Aorta (tissue), 5 donors: ENCODE measurements at regions not wholly inside any gene's neighbourhood (a gene's known extent, or its start where the extent isn't known, plus 50 kb on each side); places are given as distances from the start of the nearest gene placed in this dataset.
"Not testable (repeated sequence)": the region's sequence is repeated elsewhere in the genome, so short reads cannot be mapped to it uniquely, and the experiment has no call there.

ENCODE experiments used
- ATAC-seq: fragments of 200-7000 bp; cut with Tn5 transposase; one replicate; pipeline ENCODE4 v1.9.1; 2022; ENCODE audit warnings: moderate library complexity; ENCODE audit not compliant: low FRiP score
- DNase-seq, 2 donors: peaks; one replicate each; pipeline ENCODE4 v3.0.0-alpha.2; 2020
- H3K27ac ChIP-seq, 2 donors: one replicate each; pipeline ENCODE4 v1.5.1; 2013; ENCODE audit warnings: low read length in 2 of 2, mild to moderate bottlenecking in 2 of 2, moderate library complexity in 2 of 2, control low read depth in 1 of 2, inconsistent platforms in 1 of 2, low read depth in 1 of 2
- H3K27me3 ChIP-seq, 2 donors: one replicate each; pipeline ENCODE4 v1.6.1; 2013; ENCODE audit warnings: control low read depth in 1 of 2, low read length in 1 of 2, mild to moderate bottlenecking in 1 of 2, moderate library complexity in 1 of 2; ENCODE audit not compliant: insufficient read depth in 2 of 2, control insufficient read depth in 1 of 2
- H3K36me3 ChIP-seq, 2 donors: one replicate each; pipeline ENCODE4 v1.6.1; 2013; ENCODE audit warnings: control low read depth in 1 of 2, low read length in 1 of 2, mild to moderate bottlenecking in 1 of 2; ENCODE audit not compliant: insufficient read depth in 2 of 2, control insufficient read depth in 1 of 2
- H3K4me1 ChIP-seq, 2 donors: one replicate each; pipeline ENCODE4 v1.6.1; 2013; ENCODE audit warnings: low read length in 2 of 2, control low read depth in 1 of 2, mild to moderate bottlenecking in 1 of 2, moderate library complexity in 1 of 2; ENCODE audit not compliant: insufficient read depth in 2 of 2, control insufficient read depth in 1 of 2
- H3K4me3 ChIP-seq, 2 donors: one replicate each; pipeline ENCODE4 v1.5.1; 2013; ENCODE audit warnings: low read length in 2 of 2, control low read depth in 1 of 2, mild to moderate bottlenecking in 1 of 2
- H3K9me3 ChIP-seq: one replicate; pipeline ENCODE4 v1.6.1; 2013; ENCODE audit warnings: mild to moderate bottlenecking, low read length; ENCODE audit not compliant: control insufficient read depth
- WGBS, 2 donors: extraction: QIAGEN DNeasy Blood & Tissue Kit; methylation state at CpG; one replicate each; pipeline ENCODE4 v1.1.7; 2013; 5-methylcytosine and 5-hydroxymethylcytosine counted together
- intact Hi-C, 2 donors: fragments of 100-400 bp; cut with DNase I; formaldehyde crosslinking; loops; one replicate each; pipeline versions ENCODE4 v1.14.2 to v1.15.0; 2022
- donor health status: healthy with polysubstance abuse.
- donor health status: Bipolar disorder and iron deficiency.
- donor health status: DM: no; HTN: no; CAD: no.
- donor health status: DM: no; HTN: no; CAD: no.
- donor health status: DM: yes; HTN: yes; CAD: no.

GRCh38 chr7:115559877-115560276 lies 470.7 kb downstream of the TFEC start:
- no peak for ATAC-seq
- intact Hi-C loops: no loop called here
- DNase-seq: no peak
- no peaks in the 10 kb centered on the region for H3K9me3 ChIP-seq
- no peaks in the 10 kb centered on the region for H3K36me3 ChIP-seq
- no peaks in the 10 kb centered on the region for H3K4me1 ChIP-seq
- H3K27me3 ChIP-seq: no peaks in the 10 kb centered on the region
- no peak overlapping the region for H3K27ac ChIP-seq
- 71 to 84% methylated on average over 1 of the region's 1 CpG for WGBS, 2 donors
- H3K4me3 ChIP-seq: no peak overlapping the region

- intact Hi-C loops: no loop called here
- 70 to 71% methylated on average over 1 of the region's 1 CpG for WGBS, 2 donors
- Histone ChIP-seq H3K4me3 (no peak overlapping the region), H3K27ac (no peak overlapping the region), H3K36me3 (no peaks in the 10 kb centered on the region), H3K4me1 (no peaks in the 10 kb centered on the region), H3K9me3 (no peaks in the 10 kb centered on the region), H3K27me3 (no peaks in the 10 kb centered on the region)
- ATAC-seq (no peak), DNase-seq (no peak)
Observed at GRCh38 chr7:115558161-115558560, 472.4 kb downstream of the TFEC start.

GRCh38 chr7:115557296-115557695 lies 473.3 kb downstream of the TFEC start:
- intact Hi-C loops, H3K9me3 ChIP-seq, H3K27ac ChIP-seq, ATAC-seq, H3K4me1 ChIP-seq, H3K4me3 ChIP-seq, H3K27me3 ChIP-seq, H3K36me3 ChIP-seq, DNase-seq: not testable (repeated sequence)
- WGBS, 2 donors: 95 to 97% methylated on average over 2 of the region's 2 CpGs

- intact Hi-C loops: no loop called here
- DNase-seq (no peak), ATAC-seq (no peak)
- WGBS, 2 donors: 83 to 85% methylated on average over 4 of the region's 4 CpGs
- H3K36me3 ChIP-seq: no peaks in the 10 kb centered on the region
- H3K4me1 ChIP-seq: no peaks in the 10 kb centered on the region
- no peak overlapping the region for H3K27ac ChIP-seq
- H3K27me3 ChIP-seq: no peaks in the 10 kb centered on the region
- H3K4me3 ChIP-seq: no peak overlapping the region
- H3K9me3 ChIP-seq: no peaks in the 10 kb centered on the region
Observed at GRCh38 chr7:115552766-115553165, 477.8 kb downstream of the TFEC start.

- ATAC-seq: no peak
- Histone ChIP-seq H3K27me3 (no peaks in the 10 kb centered on the region), H3K4me1 (no peaks in the 10 kb centered on the region), H3K36me3 (no peaks in the 10 kb centered on the region), H3K4me3 (no peak overlapping the region), H3K27ac (no peak overlapping the region), H3K9me3 (no peaks in the 10 kb centered on the region)
- WGBS, 2 donors: 81 to 91% methylated on average over 2 of the region's 2 CpGs
- DNase-seq: no peak
- intact Hi-C loops: no loop called here
Observed at GRCh38 chr7:115549910-115550309, 480.7 kb downstream of the TFEC start.

GRCh38 chr7:115548756-115549155 lies 481.8 kb downstream of the TFEC start:
- intact Hi-C loops: no loop called here
- Histone ChIP-seq H3K27me3 (no peaks in the 10 kb centered on the region), H3K36me3 (no peaks in the 10 kb centered on the region), H3K27ac (no peak overlapping the region), H3K4me3 (no peak overlapping the region), H3K9me3 (no peaks in the 10 kb centered on the region), H3K4me1 (no peaks in the 10 kb centered on the region)
- ATAC-seq: no peak
- no peak for DNase-seq
- WGBS, 2 donors: 95 to 96% methylated on average over 1 of the region's 1 CpG

GRCh38 chr7:115546790-115547189 lies 483.8 kb downstream of the TFEC start:
- Histone ChIP-seq H3K36me3 (no peaks in the 10 kb centered on the region), H3K9me3 (no peaks in the 10 kb centered on the region), H3K27me3 (no peaks in the 10 kb centered on the region), H3K27ac (no peak overlapping the region), H3K4me1 (no peaks in the 10 kb centered on the region), H3K4me3 (no peak overlapping the region)
- DNase-seq: no peak
- intact Hi-C loops: no loop called here
- ATAC-seq: no peak

GRCh38 chr7:115533785-115534184 lies 496.8 kb downstream of the TFEC start:
- intact Hi-C loops: no loop called here

GRCh38 chr7:115526278-115526677 lies 504.3 kb downstream of the TFEC start:
- H3K27ac ChIP-seq: no peak overlapping the region
- no peaks in the 10 kb centered on the region for H3K27me3 ChIP-seq
- H3K36me3 ChIP-seq: no peaks in the 10 kb centered on the region
- DNase-seq (no peak), ATAC-seq (no peak)
- intact Hi-C loops: no loop called here
- 69 to 74% methylated on average over 3 of the region's 3 CpGs for WGBS, 2 donors
- H3K4me1 ChIP-seq: no peaks in the 10 kb centered on the region
- H3K9me3 ChIP-seq: peaks cover 2% of the 10 kb centered on the region
- H3K4me3 ChIP-seq: no peak overlapping the region

More at GRCh38 chr7:115533785-115534184, 496.8 kb downstream of the TFEC start:
- Histone ChIP-seq H3K4me3 (no peak overlapping the region), H3K4me1 (no peaks in the 10 kb centered on the region), H3K27ac (no peak overlapping the region), H3K36me3 (no peaks in the 10 kb centered on the region), H3K27me3 (no peaks in the 10 kb centered on the region), H3K9me3 (no peaks in the 10 kb centered on the region)
- no peak for DNase-seq
- 80 to 87% methylated on average over 1 of the region's 1 CpG for WGBS, 2 donors
- no peak for ATAC-seq
